Adrenal gland (tissue), 5 donors: ENCODE measurements at regions not wholly inside any gene's neighbourhood (a gene's known extent, or its start where the extent isn't known, plus 50 kb on each side); places are given as distances from the start of the nearest gene placed in this dataset.

Experiments used
- POLR2A ChIP-seq, 2 donors: fragments of 450-650 bp; IDR thresholded peaks; one replicate each; pipeline ENCODE4 v1.6.1; 2017; ENCODE audit warnings: antibody characterized with exemption in 2 of 2, mild to moderate bottlenecking in 2 of 2, moderate library complexity in 1 of 2
- TF ChIP-seq, protein P1 (sequence below), 6 experiments: fragments of 450-650 bp in 4 of 6; fragments of 200-600 bp in 2 of 6; sonication (generic) in 1 of 6; IDR thresholded peaks; 1 replicate in 5 of 6; 2 replicates in 1 of 6; pipeline versions ENCODE4 v1.5.1 to v1.8.0; 2016 to 2021; ENCODE audit warnings: antibody characterized with exemption in 6 of 6, mild to moderate bottlenecking in 2 of 6, moderate library complexity in 1 of 6
- donor health status: DM: no; HTN: no; CAD: no.

DNA sequence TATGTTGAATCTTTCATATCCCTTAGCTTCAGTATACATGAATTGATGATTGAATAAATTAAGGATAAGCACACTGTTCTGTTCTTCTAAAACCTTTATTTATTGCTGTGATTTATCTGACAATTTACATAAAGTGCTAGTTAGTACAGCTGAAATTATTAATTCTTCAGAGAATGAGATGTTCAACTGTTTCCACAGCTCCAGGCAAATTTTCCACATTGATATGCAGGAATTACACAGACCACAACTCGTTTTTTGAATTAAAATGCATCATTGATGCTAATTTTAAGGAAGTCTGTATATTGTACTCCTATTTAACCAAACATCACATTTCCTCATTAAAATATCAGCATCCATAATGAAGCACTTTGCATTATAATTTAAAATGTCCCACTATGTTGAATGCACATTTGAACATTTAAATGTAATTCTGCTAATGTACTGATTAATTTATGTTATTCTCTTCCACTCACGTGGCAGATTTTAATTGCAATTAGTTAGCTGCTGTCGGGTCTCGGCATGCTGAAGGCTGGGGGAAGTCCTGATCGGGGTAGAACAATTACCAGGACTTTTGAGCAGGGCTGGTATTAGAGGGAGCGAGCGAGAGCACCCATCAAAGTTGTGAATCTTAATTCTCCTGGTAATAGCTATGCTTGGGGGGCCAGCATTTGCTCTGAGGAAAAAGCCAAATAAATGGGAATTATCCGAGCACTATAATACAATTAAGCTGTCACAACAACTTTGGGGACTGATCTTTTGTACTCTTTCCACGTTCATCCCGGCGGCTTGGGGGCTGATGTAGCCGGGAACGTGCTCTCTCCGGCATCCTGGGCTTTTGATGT, 136.7 kb upstream of the TMTC4 start:
- TF ChIP-seq, protein P1, sequence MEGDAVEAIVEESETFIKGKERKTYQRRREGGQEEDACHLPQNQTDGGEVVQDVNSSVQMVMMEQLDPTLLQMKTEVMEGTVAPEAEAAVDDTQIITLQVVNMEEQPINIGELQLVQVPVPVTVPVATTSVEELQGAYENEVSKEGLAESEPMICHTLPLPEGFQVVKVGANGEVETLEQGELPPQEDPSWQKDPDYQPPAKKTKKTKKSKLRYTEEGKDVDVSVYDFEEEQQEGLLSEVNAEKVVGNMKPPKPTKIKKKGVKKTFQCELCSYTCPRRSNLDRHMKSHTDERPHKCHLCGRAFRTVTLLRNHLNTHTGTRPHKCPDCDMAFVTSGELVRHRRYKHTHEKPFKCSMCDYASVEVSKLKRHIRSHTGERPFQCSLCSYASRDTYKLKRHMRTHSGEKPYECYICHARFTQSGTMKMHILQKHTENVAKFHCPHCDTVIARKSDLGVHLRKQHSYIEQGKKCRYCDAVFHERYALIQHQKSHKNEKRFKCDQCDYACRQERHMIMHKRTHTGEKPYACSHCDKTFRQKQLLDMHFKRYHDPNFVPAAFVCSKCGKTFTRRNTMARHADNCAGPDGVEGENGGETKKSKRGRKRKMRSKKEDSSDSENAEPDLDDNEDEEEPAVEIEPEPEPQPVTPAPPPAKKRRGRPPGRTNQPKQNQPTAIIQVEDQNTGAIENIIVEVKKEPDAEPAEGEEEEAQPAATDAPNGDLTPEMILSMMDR (IDR thresholded peaks at IDR 0.05): no peak
- no peak for TF ChIP-seq POLR2A (IDR thresholded peaks at IDR 0.05)
